SK-N-SH (cell line): ENCODE measurements at regions not wholly inside any gene's neighbourhood (a gene's known extent, or its start where the extent isn't known, plus 50 kb on each side); places are given as distances from the start of the nearest gene placed in this dataset.

Experiments
- EZH2phosphoT487 ChIP-seq: fragments of 200-600 bp; sonication (generic); IDR thresholded peaks from 2 replicates; pipeline ENCODE4 v1.6.1; 2017; ENCODE audit warnings: low read depth, mixed run types, mild to moderate bottlenecking, antibody characterized with exemption, moderate library complexity, borderline replicate concordance
- TF ChIP-seq, protein P1 (sequence below): IDR thresholded peaks from 2 replicates; pipeline ENCODE4; 2012

DNA sequence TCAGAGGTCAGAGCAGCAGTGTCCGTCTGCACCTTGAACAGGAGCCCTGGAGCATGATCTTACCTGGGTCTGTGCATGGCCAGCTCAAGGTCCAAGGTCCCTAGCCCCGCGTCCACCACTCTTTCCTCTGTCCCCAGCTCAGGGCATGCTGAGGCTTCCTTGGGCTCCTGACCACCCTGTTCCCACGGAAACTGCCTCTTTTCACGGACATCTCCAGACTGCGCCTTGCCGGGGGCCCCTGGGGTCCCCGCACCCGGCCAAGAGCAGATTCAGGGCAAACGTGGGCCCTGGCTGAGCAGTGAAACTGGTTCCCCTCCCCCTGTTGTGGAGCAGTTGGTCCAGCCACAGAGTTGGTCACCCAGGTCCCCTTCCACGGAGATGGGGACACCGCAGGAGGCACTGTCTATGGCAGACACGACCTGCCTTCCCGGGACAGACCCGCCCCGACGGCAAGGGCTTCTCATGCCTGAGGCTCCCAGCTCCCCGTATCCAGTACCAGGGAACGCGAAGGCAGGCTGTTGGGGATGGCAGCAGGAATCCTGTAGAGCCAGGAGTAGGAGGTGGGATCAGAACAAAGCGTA, 217.4 kb upstream of the PPP2R2D start:
- TF ChIP-seq, protein P1, sequence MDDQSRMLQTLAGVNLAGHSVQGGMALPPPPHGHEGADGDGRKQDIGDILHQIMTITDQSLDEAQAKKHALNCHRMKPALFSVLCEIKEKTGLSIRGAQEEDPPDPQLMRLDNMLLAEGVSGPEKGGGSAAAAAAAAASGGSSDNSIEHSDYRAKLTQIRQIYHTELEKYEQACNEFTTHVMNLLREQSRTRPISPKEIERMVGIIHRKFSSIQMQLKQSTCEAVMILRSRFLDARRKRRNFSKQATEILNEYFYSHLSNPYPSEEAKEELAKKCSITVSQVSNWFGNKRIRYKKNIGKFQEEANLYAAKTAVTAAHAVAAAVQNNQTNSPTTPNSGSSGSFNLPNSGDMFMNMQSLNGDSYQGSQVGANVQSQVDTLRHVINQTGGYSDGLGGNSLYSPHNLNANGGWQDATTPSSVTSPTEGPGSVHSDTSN, result no peak
- TF ChIP-seq EZH2phosphoT487, result no peak
